Hepatocyte (in vitro differentiated cells): ENCODE measurements at regions not wholly inside any gene's neighbourhood (a gene's known extent, or its start where the extent isn't known, plus 50 kb on each side); places are given as distances from the start of the nearest gene placed in this dataset.

Experiments
- DNase-seq: peaks from one replicate; pipeline ENCODE4 v3.0.0-alpha.2; 2016; ENCODE audit warnings: low spot score
- H2AFZ ChIP-seq: fragments of 200-600 bp; sonication (generic); 2 replicates; pipeline ENCODE4 v1.6.0; 2016; ENCODE audit warnings: antibody characterized with exemption, mild to moderate bottlenecking
- H3K27ac ChIP-seq: fragments of 200-600 bp; sonication (generic); 2 replicates; pipeline ENCODE4 v1.5.1; 2016; ENCODE audit warnings: mild to moderate bottlenecking
- H3K27me3 ChIP-seq: fragments of 200-600 bp; sonication (generic); 2 replicates; pipeline ENCODE4 v1.6.1; 2016
- H3K36me3 ChIP-seq: fragments of 200-600 bp; sonication (generic); replicated peaks from 2 replicates; pipeline ENCODE4 v1.5.1; 2016; ENCODE audit warnings: low read depth; ENCODE audit not compliant: insufficient read depth
- H3K4me1 ChIP-seq: fragments of 200-600 bp; sonication (generic); 2 replicates; pipeline ENCODE4 v1.5.1; 2016; ENCODE audit warnings: mild to moderate bottlenecking, moderate library complexity; ENCODE audit not compliant: insufficient read depth
- H3K4me2 ChIP-seq: fragments of 200-600 bp; sonication (generic); 2 replicates; pipeline ENCODE4 v1.6.0; 2016
- H3K4me3 ChIP-seq: fragments of 200-600 bp; sonication (generic); 2 replicates; pipeline ENCODE4 v1.5.1; 2016; ENCODE audit warnings: mild to moderate bottlenecking
- H3K79me2 ChIP-seq: fragments of 200-600 bp; sonication (generic); 2 replicates; pipeline ENCODE4 v1.6.0; 2017; ENCODE audit warnings: mild to moderate bottlenecking
- H3K9me2 ChIP-seq: fragments of 200-600 bp; sonication (generic); replicated peaks from 2 replicates; pipeline ENCODE4 v1.6.0; 2017; ENCODE audit warnings: mild to moderate bottlenecking; ENCODE audit not compliant: insufficient read depth
- H3K9me3 ChIP-seq: fragments of 200-600 bp; sonication (generic); 2 replicates; pipeline ENCODE4 v1.5.1; 2016; ENCODE audit warnings: low read depth, mild to moderate bottlenecking
- H4K20me1 ChIP-seq: fragments of 200-600 bp; sonication (generic); 2 replicates; pipeline ENCODE4 v1.6.0; 2016; ENCODE audit warnings: mild to moderate bottlenecking; ENCODE audit not compliant: insufficient read depth, poor library complexity, severe bottlenecking
- EZH2 ChIP-seq: fragments of 200-600 bp; sonication (generic); IDR thresholded peaks from 2 replicates; pipeline ENCODE4 v1.6.1; 2016; ENCODE audit warnings: antibody characterized with exemption, mild to moderate bottlenecking, borderline replicate concordance
- EZH2phosphoT487 ChIP-seq: fragments of 200-600 bp; sonication (generic); IDR thresholded peaks from one replicate; pipeline ENCODE4 v1.6.1; 2018; ENCODE audit warnings: antibody characterized with exemption, mild to moderate bottlenecking, low read depth, moderate library complexity; ENCODE audit not compliant: unreplicated experiment, severe bottlenecking
- WGBS: methylation state at CpG from one replicate; pipeline ENCODE4 v1.1.6; 2016; ENCODE audit warnings: low lambda C conversion rate; ENCODE audit errors: missing lambda C conversion rate; 5-methylcytosine and 5-hydroxymethylcytosine counted together
- TF ChIP-seq, protein P1 (sequence below): fragments of 200-600 bp; sonication (generic); IDR thresholded peaks from 2 replicates; pipeline ENCODE4 v1.5.1; 2016; ENCODE audit warnings: antibody characterized with exemption, mild to moderate bottlenecking; ENCODE audit not compliant: poor library complexity

DNA sequence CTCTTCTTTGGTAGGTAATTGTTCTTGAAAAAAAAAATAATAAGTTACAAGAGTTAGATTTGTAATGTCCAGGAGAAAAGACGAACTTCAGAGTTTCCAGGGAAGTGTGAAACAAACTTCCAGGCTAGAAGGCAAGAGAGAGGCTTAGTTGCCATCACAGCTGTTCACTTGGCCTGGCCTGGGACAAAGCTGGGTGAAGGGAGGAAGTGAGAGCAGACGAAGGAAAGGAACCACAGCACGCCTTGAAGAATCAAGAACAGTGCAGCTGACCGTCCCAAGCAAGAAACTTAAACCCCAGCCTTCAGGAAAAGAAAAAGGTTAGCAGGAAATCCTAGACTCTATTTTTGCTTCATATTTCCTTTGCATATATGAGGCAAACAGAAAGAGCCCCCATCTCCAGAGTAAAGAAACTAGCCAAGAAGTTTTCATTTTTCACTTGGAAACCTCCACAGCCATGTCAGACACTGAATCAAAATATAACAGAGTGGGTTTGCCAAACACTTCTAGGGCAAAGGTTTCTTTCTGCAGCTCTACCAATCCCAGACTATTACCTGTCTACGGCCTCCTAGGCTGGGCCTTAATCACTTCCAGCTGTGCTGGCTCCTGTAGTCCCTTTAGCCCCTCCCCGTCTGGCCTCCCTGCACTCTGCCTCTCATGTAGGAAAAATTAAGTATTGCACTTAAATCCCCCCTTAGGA, 209.6 kb downstream of the SPATA18 start:
- Histone ChIP-seq H3K4me3 (no peak overlapping the region), H3K4me2 (no peak overlapping the region), H3K36me3 (no peaks in the 10 kb centered on the region), H4K20me1 (no peaks in the 10 kb centered on the region), H3K4me1 (peaks cover 8% of the 10 kb centered on the region), H3K27ac (peak overlapping the region; percentile 71), H3K27me3 (no peaks in the 10 kb centered on the region), H3K9me2 (no peaks in the 10 kb centered on the region), H3K9me3 (no peaks in the 10 kb centered on the region), H2AFZ (no peak overlapping the region), H3K79me2 (no peaks in the 10 kb centered on the region)
- 52% methylated on average over 6 of the region's 6 CpGs for WGBS
- DNase-seq, result peak; percentile 42
- TF ChIP-seq EZH2phosphoT487, result no peak
- TF ChIP-seq EZH2, result no peak
- TF ChIP-seq, protein P1, sequence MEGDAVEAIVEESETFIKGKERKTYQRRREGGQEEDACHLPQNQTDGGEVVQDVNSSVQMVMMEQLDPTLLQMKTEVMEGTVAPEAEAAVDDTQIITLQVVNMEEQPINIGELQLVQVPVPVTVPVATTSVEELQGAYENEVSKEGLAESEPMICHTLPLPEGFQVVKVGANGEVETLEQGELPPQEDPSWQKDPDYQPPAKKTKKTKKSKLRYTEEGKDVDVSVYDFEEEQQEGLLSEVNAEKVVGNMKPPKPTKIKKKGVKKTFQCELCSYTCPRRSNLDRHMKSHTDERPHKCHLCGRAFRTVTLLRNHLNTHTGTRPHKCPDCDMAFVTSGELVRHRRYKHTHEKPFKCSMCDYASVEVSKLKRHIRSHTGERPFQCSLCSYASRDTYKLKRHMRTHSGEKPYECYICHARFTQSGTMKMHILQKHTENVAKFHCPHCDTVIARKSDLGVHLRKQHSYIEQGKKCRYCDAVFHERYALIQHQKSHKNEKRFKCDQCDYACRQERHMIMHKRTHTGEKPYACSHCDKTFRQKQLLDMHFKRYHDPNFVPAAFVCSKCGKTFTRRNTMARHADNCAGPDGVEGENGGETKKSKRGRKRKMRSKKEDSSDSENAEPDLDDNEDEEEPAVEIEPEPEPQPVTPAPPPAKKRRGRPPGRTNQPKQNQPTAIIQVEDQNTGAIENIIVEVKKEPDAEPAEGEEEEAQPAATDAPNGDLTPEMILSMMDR, result no peak

DNA sequence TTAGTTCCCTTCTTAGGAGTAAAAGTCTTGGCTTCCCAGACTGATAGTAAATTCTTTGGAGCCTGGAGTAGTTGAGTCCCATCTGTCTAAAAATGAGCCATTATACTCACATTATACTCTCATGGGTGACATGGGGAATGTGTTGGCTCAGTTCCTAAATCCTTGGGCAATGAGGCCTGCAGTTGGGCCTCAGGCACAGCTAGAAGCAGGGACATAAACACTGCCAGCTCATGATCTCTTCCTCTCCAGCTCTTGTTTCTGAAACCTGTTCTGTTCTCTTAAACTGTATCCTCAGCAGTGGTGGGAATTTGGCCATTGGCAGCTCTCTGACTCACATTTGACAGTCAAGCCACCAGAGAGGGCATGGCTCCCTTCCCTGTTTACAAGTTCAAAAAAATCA, 212.5 kb downstream of the SPATA18 start:
- Histone ChIP-seq H4K20me1 (no peaks in the 10 kb centered on the region), H3K9me3 (no peaks in the 10 kb centered on the region), H2AFZ (no peak overlapping the region), H3K27ac (no peak overlapping the region), H3K4me3 (no peak overlapping the region), H3K4me2 (no peak overlapping the region), H3K36me3 (no peaks in the 10 kb centered on the region), H3K79me2 (no peaks in the 10 kb centered on the region), H3K9me2 (no peaks in the 10 kb centered on the region), H3K4me1 (peaks cover 8% of the 10 kb centered on the region), H3K27me3 (no peaks in the 10 kb centered on the region)
- DNase-seq, result no peak
- TF ChIP-seq EZH2, result no peak

DNA sequence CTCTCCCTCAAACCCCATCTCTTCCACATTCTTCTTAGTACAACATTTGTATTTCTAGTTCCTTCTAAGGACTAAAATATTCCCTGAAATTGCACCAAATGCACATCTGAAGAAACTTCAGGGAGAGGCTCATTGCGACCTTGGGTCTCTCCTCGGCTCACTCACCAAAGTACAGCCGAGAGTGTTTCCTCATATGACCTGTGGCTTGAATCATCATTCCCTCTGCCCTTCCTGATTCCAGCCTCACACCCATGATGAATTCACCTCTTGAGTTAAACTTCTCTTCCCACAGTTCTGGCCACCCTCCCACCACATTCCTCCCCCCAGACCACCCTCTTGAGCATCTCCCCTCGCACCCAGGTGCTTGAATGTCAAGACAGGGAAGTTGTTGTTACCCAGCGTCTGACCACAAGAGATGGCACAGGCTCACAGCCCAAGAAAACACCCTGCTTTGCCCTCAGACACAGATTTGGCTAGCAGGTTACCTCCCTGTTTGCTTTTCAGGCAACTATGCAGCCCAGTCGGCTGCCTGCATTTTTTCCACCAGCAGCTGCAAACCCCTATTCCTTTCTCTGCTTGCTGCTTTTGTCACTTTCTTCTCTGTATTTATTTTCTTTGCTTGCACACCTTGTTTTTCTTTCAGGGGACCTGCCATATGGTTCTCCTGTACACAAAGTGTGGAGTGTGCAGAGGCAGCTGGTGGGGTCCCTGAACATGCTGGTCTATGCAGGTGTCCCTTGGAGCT, 214.8 kb downstream of the SPATA18 start:
- Histone ChIP-seq H3K27me3 (no peaks in the 10 kb centered on the region), H3K79me2 (no peaks in the 10 kb centered on the region), H3K9me3 (no peaks in the 10 kb centered on the region), H3K4me1 (no peaks in the 10 kb centered on the region), H3K9me2 (no peaks in the 10 kb centered on the region), H3K36me3 (no peaks in the 10 kb centered on the region), H3K4me3 (no peak overlapping the region), H3K4me2 (no peak overlapping the region), H4K20me1 (no peaks in the 10 kb centered on the region), H3K27ac (no peak overlapping the region), H2AFZ (no peak overlapping the region)
- 78% methylated on average over 6 of the region's 6 CpGs for WGBS
- DNase-seq, result no peak
- TF ChIP-seq EZH2 (no peak), EZH2phosphoT487 (no peak)
- TF ChIP-seq, protein P1, result no peak

DNA sequence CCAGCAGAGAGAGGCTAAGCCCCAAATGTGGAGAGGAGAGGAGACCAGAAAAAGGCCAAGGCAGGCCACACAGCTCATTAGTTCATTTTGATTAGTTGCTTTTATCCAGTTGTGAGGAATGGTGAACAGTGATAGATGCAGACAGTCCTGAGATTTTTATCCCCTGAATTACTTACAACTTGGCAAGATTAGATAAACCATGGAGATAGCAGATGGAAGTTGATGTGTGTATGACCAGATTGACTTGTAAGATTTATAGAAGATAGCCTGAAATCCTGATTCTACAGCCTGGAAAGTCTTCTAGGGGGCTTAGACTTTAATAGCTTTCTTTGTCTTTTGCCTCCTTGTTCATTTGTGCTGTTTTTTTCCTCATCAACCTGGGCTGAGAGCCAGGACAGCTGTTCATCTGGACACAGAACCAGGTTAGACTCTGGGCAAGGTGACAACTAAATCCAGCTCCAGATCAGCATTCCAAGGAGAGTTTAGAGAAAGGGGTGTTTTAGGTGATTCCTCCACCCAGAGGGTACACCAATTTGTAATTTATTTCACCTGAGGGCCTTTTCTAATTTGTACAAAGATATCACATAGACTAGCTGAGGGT, 215.5 kb downstream of the SPATA18 start:
- H3K27me3 ChIP-seq, result no peaks in the 10 kb centered on the region
- no peaks in the 10 kb centered on the region for H3K4me1 ChIP-seq
- DNase-seq, result no peak

More for the DNA sequence above, 215.5 kb downstream of the SPATA18 start:
- TF ChIP-seq EZH2phosphoT487 (no peak), EZH2 (no peak)
- TF ChIP-seq, protein P1, result no peak
- H3K9me2 ChIP-seq, result no peaks in the 10 kb centered on the region
- H2AFZ ChIP-seq, result no peak overlapping the region
- no peak overlapping the region for H3K4me2 ChIP-seq
- no peaks in the 10 kb centered on the region for H3K79me2 ChIP-seq
- no peak overlapping the region for H3K4me3 ChIP-seq
- no peak overlapping the region for H3K27ac ChIP-seq
- no peaks in the 10 kb centered on the region for H3K9me3 ChIP-seq
- no peaks in the 10 kb centered on the region for H3K36me3 ChIP-seq
- H4K20me1 ChIP-seq, result no peaks in the 10 kb centered on the region
